ENCODE measurements at regions not wholly inside any gene's neighbourhood (a gene's known extent, or its start where the extent isn't known, plus 50 kb on each side); places are given as distances from the start of the nearest gene placed in this dataset.

DNA sequence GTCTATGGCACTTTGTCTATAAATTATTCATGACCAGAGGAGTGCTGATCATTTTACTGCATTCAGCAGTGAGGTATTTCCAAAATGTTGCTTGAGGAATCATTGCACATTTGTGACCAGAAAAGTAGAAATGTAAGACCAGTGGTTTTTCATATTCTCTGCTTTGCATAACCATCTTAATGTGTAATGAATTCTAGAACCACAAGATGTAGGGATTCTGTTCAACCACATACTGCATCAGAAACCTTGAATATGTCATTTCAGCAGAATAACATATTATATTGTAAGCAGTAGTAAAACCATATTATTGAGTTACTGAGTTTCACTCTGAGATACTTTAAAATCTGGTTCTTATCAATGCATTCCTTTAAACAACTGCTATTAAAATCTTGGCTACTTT is 1243.4 kb downstream of the MAT2B start:
- Histone ChIP-seq H3K36me3 (replicated peaks; ENCODE audit: control insufficient read depth, insufficient read depth, low read length) (no peaks in the 10 kb centered on the region), H3K4me3 (ENCODE audit: insufficient read depth, low read depth, low read length) (no peak overlapping the region), H3K27me3 (ENCODE audit: control insufficient read depth, insufficient read depth, low read length) (no peaks in the 10 kb centered on the region)
- DNase-seq: no peak

DNA sequence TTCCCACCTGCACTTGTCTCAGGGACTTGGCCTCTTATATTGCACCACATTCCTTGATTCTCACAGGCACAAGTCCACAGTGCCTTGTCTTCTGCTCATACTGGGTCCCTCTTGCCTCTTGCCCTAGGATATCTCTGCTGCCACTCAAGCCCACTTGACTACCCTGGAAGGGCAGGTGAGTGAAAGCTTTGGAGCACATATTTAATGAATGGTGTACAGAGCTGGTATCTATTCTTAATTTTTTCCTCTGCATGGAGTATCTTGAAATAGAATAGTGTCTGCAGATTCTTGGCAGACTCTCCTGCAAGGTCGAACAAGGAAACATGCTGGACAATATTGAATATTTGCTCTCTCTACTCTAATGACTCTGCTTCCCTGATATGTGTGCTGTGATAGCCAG is 1248.0 kb downstream of the MAT2B start:
- no peak overlapping the region for H3K4me3 ChIP-seq (ENCODE audit: insufficient read depth, low read depth, low read length)
- DNase-seq: no peak
- no peaks in the 10 kb centered on the region for H3K27me3 ChIP-seq (ENCODE audit: control insufficient read depth, insufficient read depth, low read length)
- no peaks in the 10 kb centered on the region for H3K36me3 ChIP-seq (replicated peaks; ENCODE audit: control insufficient read depth, insufficient read depth, low read length)

DNA sequence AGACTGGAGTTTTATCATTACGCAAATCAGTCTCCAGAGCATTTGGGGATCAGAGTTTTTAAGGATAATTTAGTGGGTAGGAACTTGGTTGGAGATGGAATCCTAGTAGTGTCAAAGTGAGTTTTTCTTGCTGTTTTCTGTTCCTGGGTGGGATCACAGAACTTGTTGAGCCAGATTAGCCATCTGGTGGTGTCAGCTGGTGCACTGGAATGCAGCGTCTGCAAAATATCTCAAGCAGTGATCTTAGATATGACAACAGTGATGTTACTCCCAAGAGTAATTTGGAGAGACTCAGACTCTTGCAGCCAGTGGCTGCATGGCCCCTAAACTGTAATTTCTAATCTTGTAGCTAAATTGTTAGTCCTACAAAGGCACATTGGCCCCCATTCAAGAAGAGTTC is 1257.8 kb downstream of the MAT2B start:
- Histone ChIP-seq H3K36me3 (replicated peaks; ENCODE audit: control insufficient read depth, insufficient read depth, low read length) (no peaks in the 10 kb centered on the region), H3K4me3 (ENCODE audit: insufficient read depth, low read depth, low read length) (no peak overlapping the region), H3K27me3 (ENCODE audit: control insufficient read depth, insufficient read depth, low read length) (no peaks in the 10 kb centered on the region)
- DNase-seq: no peak

DNA sequence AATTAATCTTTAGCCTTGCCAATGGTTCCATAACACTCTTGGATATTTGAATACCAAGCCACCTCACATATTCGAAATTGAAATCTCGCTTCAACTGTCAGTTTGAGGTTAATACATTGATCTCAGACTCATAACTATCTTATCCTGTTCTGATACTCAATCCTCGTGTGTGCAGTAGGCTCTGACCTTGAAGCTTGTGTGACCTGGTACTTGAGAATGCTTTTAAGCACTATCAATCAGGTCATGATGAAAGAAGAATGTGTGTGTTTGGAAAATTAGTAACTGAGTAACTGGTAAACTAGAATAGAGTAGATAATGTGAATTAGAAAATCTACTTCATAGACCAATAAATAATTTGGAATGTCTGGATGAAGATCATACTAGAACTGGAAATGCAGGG is 1266.7 kb downstream of the MAT2B start:
- Histone ChIP-seq H3K36me3 (replicated peaks; ENCODE audit: control insufficient read depth, insufficient read depth, low read length) (no peaks in the 10 kb centered on the region), H3K27me3 (ENCODE audit: control insufficient read depth, insufficient read depth, low read length) (no peaks in the 10 kb centered on the region), H3K4me3 (ENCODE audit: insufficient read depth, low read depth, low read length) (no peak overlapping the region)
- no peak for DNase-seq

DNA sequence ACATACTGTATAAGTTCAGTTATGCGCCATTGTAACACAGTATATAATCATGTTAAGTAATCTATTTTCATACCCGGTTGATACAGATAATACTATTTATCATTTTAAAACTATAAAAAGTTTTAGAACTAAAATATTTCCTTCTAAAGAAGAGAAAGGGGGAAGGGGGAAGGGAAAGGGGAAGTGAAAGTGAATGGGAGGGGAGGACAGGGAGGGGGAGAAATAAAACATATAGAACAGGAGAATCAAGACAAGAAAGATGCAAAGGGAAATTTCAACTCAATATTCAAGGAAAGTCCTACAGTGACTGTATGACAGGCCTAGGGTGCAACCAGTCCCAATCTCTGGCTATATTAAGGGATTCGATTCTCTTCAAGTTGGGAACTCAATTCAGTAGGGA is 1278.8 kb downstream of the MAT2B start:
- Histone ChIP-seq H3K27me3 (ENCODE audit: control insufficient read depth, insufficient read depth, low read length) (no peaks in the 10 kb centered on the region), H3K36me3 (replicated peaks; ENCODE audit: control insufficient read depth, insufficient read depth, low read length) (no peaks in the 10 kb centered on the region), H3K4me3 (ENCODE audit: insufficient read depth, low read depth, low read length) (no peak overlapping the region)
- DNase-seq: no peak

DNA sequence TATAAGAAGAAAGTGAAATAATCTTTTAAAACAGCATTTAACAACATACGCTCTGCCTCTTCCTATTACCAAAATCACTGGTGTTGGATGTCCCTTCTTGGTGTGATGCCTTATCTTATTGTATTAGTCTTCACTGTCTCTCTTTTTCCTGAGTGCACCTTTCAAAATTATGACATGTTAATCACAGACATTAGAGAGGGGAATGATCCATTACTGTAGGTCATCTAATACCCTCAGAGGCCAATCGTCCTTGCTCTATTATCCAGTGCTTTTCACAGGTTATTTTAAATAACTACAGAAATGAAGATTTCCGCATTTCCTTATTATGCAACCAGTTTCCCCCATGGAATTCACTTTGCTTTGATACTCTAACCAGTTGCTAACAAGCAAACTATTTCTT is 1292.7 kb downstream of the MAT2B start:
- Histone ChIP-seq H3K36me3 (replicated peaks; ENCODE audit: control insufficient read depth, insufficient read depth, low read length) (no peaks in the 10 kb centered on the region), H3K4me3 (ENCODE audit: insufficient read depth, low read depth, low read length) (no peak overlapping the region)

DNA sequence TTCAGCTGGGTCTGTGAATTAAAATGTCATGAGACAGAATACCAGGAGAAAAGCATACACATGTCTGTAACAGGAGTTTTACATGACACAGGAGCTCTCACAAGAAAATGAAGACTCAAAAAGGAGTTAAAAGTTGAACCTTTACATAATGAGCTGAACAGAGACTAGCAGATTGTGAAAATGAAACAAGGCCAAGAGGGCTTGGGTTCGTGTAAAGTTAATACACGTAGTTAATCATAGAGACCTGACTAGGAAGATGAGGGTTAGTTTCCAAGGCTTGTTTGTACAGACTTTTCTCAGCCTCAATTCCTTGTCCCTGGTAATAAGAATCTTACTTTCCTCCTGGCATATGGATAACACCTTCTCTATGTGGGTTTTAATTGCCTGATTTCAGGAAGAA is 1294.0 kb downstream of the MAT2B start:
- Histone ChIP-seq H3K36me3 (replicated peaks; ENCODE audit: control insufficient read depth, insufficient read depth, low read length) (no peaks in the 10 kb centered on the region), H3K27me3 (ENCODE audit: control insufficient read depth, insufficient read depth, low read length) (no peaks in the 10 kb centered on the region), H3K4me3 (ENCODE audit: insufficient read depth, low read depth, low read length) (no peak overlapping the region)
- no peak for DNase-seq

More for the DNA sequence above, 1292.7 kb downstream of the MAT2B start:
- no peak for DNase-seq
- H3K27me3 ChIP-seq (ENCODE audit: control insufficient read depth, insufficient read depth, low read length): no peaks in the 10 kb centered on the region

DNA sequence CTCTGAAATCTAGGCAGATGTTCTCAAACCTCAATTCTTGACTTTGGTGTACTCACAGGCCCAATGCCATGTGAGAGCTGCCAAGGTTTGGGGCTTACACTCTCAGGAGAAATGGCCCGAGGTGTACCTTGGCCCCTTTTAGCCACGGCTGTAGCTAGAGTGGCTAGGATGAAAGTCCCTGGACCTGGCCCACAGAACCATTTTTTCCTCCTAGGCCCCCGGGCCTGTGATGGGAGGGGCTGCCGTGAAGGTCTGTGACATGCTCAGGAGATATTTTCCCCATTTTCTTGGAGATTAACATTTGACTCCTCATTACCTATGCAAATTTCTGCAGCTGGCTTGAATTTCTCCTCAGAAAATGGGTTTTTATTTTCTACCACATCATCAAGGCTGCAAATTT is 1296.5 kb downstream of the MAT2B start:
- Histone ChIP-seq H3K4me3 (ENCODE audit: insufficient read depth, low read depth, low read length) (no peak overlapping the region), H3K36me3 (replicated peaks; ENCODE audit: control insufficient read depth, insufficient read depth, low read length) (no peaks in the 10 kb centered on the region), H3K27me3 (ENCODE audit: control insufficient read depth, insufficient read depth, low read length) (no peaks in the 10 kb centered on the region)
- DNase-seq: no peak

DNA sequence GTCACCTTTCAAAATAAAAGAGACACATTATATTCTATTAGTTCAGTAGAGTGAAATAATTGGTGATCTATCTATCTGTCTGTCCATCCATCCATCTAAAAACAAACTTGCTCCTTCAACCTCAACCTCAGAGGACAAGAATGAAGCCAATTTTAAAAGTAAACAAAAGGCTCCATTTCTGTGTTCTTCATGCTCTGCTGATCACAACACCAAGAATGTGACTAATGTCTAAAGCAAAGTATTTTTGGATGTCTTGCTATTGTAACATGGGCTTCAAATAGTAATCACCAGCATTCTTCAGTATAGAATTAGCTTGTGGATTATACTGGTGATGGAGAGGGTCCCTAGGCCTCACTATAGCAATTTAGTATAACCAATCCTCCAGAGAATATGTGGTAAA is 1304.4 kb downstream of the MAT2B start:
- DNase-seq: no peak
- H3K36me3 ChIP-seq (replicated peaks; ENCODE audit: control insufficient read depth, insufficient read depth, low read length): no peaks in the 10 kb centered on the region
- no peaks in the 10 kb centered on the region for H3K27me3 ChIP-seq (ENCODE audit: control insufficient read depth, insufficient read depth, low read length)
- no peak overlapping the region for H3K4me3 ChIP-seq (ENCODE audit: insufficient read depth, low read depth, low read length)

DNA sequence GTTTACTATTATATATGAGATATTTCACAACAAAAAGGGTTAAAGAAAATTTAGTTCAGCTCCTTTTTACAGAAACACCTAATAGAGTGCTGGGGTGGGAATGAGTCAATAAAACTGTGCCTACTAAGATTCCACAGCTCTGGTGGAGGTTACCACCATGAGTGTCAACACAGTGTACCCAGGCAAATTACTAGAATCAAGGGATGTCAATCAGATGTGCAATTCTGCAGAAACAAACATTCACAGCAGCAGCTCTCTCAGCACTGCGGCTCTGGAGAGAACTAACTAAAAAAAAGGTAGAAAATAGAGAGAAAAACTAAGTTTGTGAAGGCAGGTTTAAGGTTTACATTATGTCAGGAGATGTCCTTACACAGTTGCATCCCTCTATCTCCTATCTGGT is 1313.0 kb downstream of the MAT2B start:
- no peak for DNase-seq
- Histone ChIP-seq H3K36me3 (replicated peaks; ENCODE audit: control insufficient read depth, insufficient read depth, low read length) (no peaks in the 10 kb centered on the region), H3K27me3 (ENCODE audit: control insufficient read depth, insufficient read depth, low read length) (no peaks in the 10 kb centered on the region), H3K4me3 (ENCODE audit: insufficient read depth, low read depth, low read length) (no peak overlapping the region)

DNA sequence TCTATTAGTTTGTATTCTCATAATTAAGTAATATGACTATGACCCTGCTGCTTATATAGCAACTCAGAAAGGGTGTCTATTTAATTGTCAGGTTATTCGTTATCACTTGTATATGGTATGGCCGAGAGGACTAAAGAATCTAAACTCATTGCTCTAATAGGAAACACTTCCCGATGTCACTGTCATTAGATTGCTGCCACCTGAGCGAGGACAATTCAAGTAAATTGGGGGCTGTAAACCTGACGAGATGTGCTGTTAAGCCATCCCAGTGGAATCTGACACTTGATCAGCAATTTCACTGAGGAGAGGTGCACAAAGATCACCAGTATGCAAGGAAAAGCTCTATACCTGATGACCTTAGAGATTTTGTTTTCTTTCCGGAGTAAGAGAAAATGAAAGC is 1319.3 kb downstream of the MAT2B start:
- H3K36me3 ChIP-seq (replicated peaks; ENCODE audit: control insufficient read depth, insufficient read depth, low read length): no peaks in the 10 kb centered on the region
- H3K4me3 ChIP-seq (ENCODE audit: insufficient read depth, low read depth, low read length): no peak overlapping the region
- H3K27me3 ChIP-seq (ENCODE audit: control insufficient read depth, insufficient read depth, low read length): no peaks in the 10 kb centered on the region
- no peak for DNase-seq

DNA sequence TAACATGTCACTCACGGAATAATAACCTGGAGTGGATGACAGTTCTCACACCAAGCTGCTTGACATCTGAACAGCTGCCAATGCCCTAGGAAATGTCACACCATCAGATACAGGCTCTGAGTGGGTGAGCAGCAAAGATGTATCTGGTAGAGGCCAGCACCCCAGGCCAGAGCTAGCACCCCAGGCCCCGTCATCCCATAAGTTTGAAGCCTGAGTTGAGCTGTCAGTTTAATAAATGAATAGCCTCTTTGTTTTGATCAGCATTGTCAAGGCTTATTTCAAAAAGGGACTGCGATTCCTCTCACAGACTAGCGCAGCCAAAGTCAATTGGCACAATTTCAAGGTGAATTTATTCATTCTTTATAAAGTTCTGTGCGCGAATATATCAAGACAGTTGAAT is 1327.1 kb downstream of the MAT2B start:
- Histone ChIP-seq H3K4me3 (ENCODE audit: insufficient read depth, low read depth, low read length) (no peak overlapping the region), H3K36me3 (replicated peaks; ENCODE audit: control insufficient read depth, insufficient read depth, low read length) (no peaks in the 10 kb centered on the region), H3K27me3 (ENCODE audit: control insufficient read depth, insufficient read depth, low read length) (no peaks in the 10 kb centered on the region)
- no peak for DNase-seq

DNA sequence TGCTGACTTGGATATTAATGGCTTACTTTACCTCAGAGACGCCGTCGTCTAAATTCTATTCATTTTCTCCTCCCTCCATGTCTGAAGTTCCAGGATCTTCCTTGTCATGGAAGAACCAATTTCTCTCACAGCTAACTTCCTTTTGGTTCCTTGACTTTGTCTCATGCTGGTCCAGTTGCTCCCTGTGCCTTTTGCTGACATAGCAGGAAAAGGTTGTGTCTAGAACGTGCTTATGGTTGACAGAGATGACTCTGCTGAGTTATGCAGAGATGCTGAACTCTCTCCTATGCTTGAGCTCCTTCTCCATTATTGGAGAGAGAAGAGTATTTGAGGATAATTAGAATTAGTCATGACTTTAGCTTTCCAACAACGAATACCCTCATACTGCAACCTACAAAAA is 1338.9 kb downstream of the MAT2B start:
- H3K27me3 ChIP-seq (ENCODE audit: control insufficient read depth, insufficient read depth, low read length): no peaks in the 10 kb centered on the region
- no peak for DNase-seq

DNA sequence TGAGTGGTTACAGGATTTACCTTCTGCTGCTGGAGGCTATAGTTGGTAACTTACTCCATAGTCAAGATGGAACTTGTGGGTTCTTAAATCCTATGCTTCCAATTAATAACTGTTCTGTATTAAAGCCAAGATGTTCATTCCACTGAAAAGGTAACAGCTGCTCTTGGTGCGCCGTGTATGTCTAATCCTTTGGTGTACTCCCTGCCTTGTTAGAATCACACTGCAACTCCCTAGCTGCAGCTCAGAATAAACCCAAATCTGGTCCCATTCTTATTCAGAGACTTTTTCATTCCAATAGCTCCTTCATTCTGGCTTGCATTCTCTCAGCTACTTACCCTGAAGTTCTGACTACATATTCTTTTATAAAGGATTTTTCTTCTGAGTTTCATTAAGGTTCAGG is 1355.5 kb downstream of the MAT2B start:
- Histone ChIP-seq H3K4me3 (ENCODE audit: insufficient read depth, low read depth, low read length) (no peak overlapping the region), H3K27me3 (ENCODE audit: control insufficient read depth, insufficient read depth, low read length) (no peaks in the 10 kb centered on the region), H3K36me3 (replicated peaks; ENCODE audit: control insufficient read depth, insufficient read depth, low read length) (no peaks in the 10 kb centered on the region)
- DNase-seq: peak; percentile 1

More for the DNA sequence above, 1338.9 kb downstream of the MAT2B start:
- Histone ChIP-seq H3K36me3 (replicated peaks; ENCODE audit: control insufficient read depth, insufficient read depth, low read length) (no peaks in the 10 kb centered on the region), H3K4me3 (ENCODE audit: insufficient read depth, low read depth, low read length) (no peak overlapping the region)

DNA sequence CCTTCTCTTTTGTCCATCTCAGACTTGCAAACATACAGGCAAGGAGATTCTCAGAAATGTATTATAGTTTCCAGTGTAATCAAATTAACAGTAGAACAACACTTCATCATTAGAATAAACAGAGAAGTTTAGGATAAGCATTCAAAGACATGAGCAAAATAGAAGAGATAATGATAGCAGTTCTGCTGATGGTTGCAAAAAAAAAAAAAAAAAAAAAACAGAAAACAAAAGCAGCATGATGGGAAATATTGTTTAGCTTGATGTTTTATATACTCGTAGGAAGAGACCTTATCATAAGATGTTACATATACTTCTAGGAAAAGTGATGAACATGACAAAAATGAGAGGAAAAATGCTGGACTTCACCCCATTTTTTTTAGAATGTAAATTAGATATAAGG is 1356.2 kb downstream of the MAT2B start:
- no peaks in the 10 kb centered on the region for H3K36me3 ChIP-seq (replicated peaks; ENCODE audit: control insufficient read depth, insufficient read depth, low read length)
- H3K27me3 ChIP-seq (ENCODE audit: control insufficient read depth, insufficient read depth, low read length): no peaks in the 10 kb centered on the region
- no peak overlapping the region for H3K4me3 ChIP-seq (ENCODE audit: insufficient read depth, low read depth, low read length)
- no peak for DNase-seq

DNA sequence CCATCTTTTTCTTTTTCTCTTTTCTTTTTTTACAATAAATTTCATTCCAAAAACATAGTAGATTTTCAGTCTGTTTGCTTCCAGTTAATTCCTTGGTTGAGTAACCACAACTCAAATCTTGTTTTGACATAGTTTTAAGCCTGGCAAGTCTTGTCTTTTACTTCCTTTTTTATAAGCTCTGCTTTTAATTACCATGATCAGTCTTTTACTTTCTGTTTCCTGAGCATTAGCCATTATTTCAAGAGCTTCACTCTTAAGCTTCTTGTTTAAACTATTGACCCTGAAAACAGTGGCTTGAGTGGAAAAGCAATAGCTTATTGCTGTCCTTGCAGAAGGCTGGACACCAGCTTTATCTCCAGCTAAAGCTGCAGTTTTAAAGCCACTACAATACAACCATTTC is 1363.3 kb downstream of the MAT2B start:
- no peaks in the 10 kb centered on the region for H3K27me3 ChIP-seq (ENCODE audit: control insufficient read depth, insufficient read depth, low read length)
- no peak overlapping the region for H3K4me3 ChIP-seq (ENCODE audit: insufficient read depth, low read depth, low read length)
- DNase-seq: no peak
- H3K36me3 ChIP-seq (replicated peaks; ENCODE audit: control insufficient read depth, insufficient read depth, low read length): no peaks in the 10 kb centered on the region
